ENCODE measurements at regions not wholly inside any gene's neighbourhood (a gene's known extent, or its start where the extent isn't known, plus 50 kb on each side); places are given as distances from the start of the nearest gene placed in this dataset.
"Not testable (repeated sequence)": the region's sequence is repeated elsewhere in the genome, so short reads cannot be mapped to it uniquely, and the experiment has no call there.

- in situ Hi-C loops (cut with MboI; ENCODE audit: low sequenced_read_pairs) = no loop called here
Measured at GRCh38 chr11:36779791-36780190, 181.8 kb upstream of the RAG2 start.

GRCh38 chr11:36777311-36777710 lies 179.3 kb upstream of the RAG2 start:
- in situ Hi-C loops (cut with MboI; ENCODE audit: low sequenced_read_pairs) = no loop called here

GRCh38 chr11:36775756-36776155 lies 177.7 kb upstream of the RAG2 start:
- in situ Hi-C loops (cut with MboI; ENCODE audit: low sequenced_read_pairs) = no loop called here

GRCh38 chr11:36775130-36775529 lies 177.1 kb upstream of the RAG2 start:
- in situ Hi-C loops (cut with MboI; ENCODE audit: low sequenced_read_pairs) = no loop called here

GRCh38 chr11:36774603-36775002 lies 176.6 kb upstream of the RAG2 start:
- in situ Hi-C loops (cut with MboI; ENCODE audit: low sequenced_read_pairs) = no loop called here

- in situ Hi-C loops (cut with MboI; ENCODE audit: low sequenced_read_pairs) = no loop called here
Measured at GRCh38 chr11:36763187-36763586, 165.2 kb upstream of the RAG2 start.

GRCh38 chr11:36757075-36757474 lies 159.0 kb upstream of the RAG2 start:
- in situ Hi-C loops (cut with MboI; ENCODE audit: low sequenced_read_pairs) = no loop called here

GRCh38 chr11:36753960-36754359 lies 155.9 kb upstream of the RAG2 start:
- in situ Hi-C loops (cut with MboI; ENCODE audit: low sequenced_read_pairs) = no loop called here

- in situ Hi-C loops (cut with MboI; ENCODE audit: low sequenced_read_pairs) = no loop called here
Measured at GRCh38 chr11:36751996-36752395, 154.0 kb upstream of the RAG2 start.

- in situ Hi-C loops (cut with MboI; ENCODE audit: low sequenced_read_pairs) = no loop called here
Measured at GRCh38 chr11:36751335-36751781, 153.3 kb upstream of the RAG2 start.

- in situ Hi-C loops (cut with MboI; ENCODE audit: low sequenced_read_pairs) = no loop called here
Measured at GRCh38 chr11:36750349-36750748, 152.3 kb upstream of the RAG2 start.

GRCh38 chr11:36748836-36749235 lies 150.8 kb upstream of the RAG2 start:
- in situ Hi-C loops (cut with MboI; ENCODE audit: low sequenced_read_pairs) = loop anchor here (10.0 kb wide), 1 partner anchor 184 kb away; the partner anchor contains the start of gene RAG1

GRCh38 chr11:36746886-36747710 lies 149.1 kb upstream of the RAG2 start:
- in situ Hi-C loops (cut with MboI; ENCODE audit: low sequenced_read_pairs) = loop anchor here (10.0 kb wide), 1 partner anchor 182 kb away; the partner anchor contains the start of gene RAG1

GRCh38 chr11:36744375-36745168 lies 146.5 kb upstream of the RAG2 start:
- in situ Hi-C loops (cut with MboI; ENCODE audit: low sequenced_read_pairs) = loop anchor here (10.0 kb wide), 1 partner anchor 180 kb away; the partner anchor contains the start of gene RAG1

GRCh38 chr11:36743039-36743438 lies 145.0 kb upstream of the RAG2 start:
- in situ Hi-C loops (cut with MboI; ENCODE audit: low sequenced_read_pairs) = loop anchor here (10.0 kb wide), 1 partner anchor 178 kb away; the partner anchor contains the start of gene RAG1

GRCh38 chr11:36741515-36741914 lies 143.5 kb upstream of the RAG2 start:
- in situ Hi-C loops (cut with MboI; ENCODE audit: low sequenced_read_pairs) = loop anchor here (10.0 kb wide), 1 partner anchor 177 kb away; the partner anchor contains the start of gene RAG1

GRCh38 chr11:36738292-36738861 lies 140.3 kb upstream of the RAG2 start:
- in situ Hi-C loops (cut with MboI; ENCODE audit: low sequenced_read_pairs) = no loop called here

- in situ Hi-C loops (cut with MboI; ENCODE audit: low sequenced_read_pairs) = no loop called here
Measured at GRCh38 chr11:36736103-36736502, 138.1 kb upstream of the RAG2 start.

GRCh38 chr11:36733721-36734120 lies 135.7 kb upstream of the RAG2 start:
- in situ Hi-C loops (cut with MboI; ENCODE audit: low sequenced_read_pairs) = not testable (repeated sequence)

GRCh38 chr11:36730761-36731160 lies 132.7 kb upstream of the RAG2 start:
- in situ Hi-C loops (cut with MboI; ENCODE audit: low sequenced_read_pairs) = no loop called here

- in situ Hi-C loops (cut with MboI; ENCODE audit: low sequenced_read_pairs) = no loop called here
Measured at GRCh38 chr11:36729825-36730224, 131.8 kb upstream of the RAG2 start.
